Spleen (tissue), 7 donors: ENCODE measurements at regions not wholly inside any gene's neighbourhood (a gene's known extent, or its start where the extent isn't known, plus 50 kb on each side); places are given as distances from the start of the nearest gene placed in this dataset.

Source experiments
- CTCF ChIP-seq, 11 experiments: fragments of 200-600 bp in 7 of 11; fragments of 450-650 bp in 4 of 11; sonication (generic) in 4 of 11; IDR thresholded peaks in 8 of 11; conservative IDR thresholded peaks in 3 of 11; 1 replicate in 7 of 11; 2 replicates in 4 of 11; pipeline versions ENCODE4 v1.4.0 to v1.8.0; 2016 to 2021; ENCODE audit warnings: antibody characterized with exemption in 11 of 11, inconsistent platforms in 4 of 11, mild to moderate bottlenecking in 1 of 11
- POLR2A ChIP-seq, 3 donors: fragments of 450-650 bp; IDR thresholded peaks; one replicate each; pipeline ENCODE4 v1.5.1; 2017; ENCODE audit warnings: antibody characterized with exemption in 3 of 3, mild to moderate bottlenecking in 1 of 3
- POLR2AphosphoS5 ChIP-seq, 3 donors: sonication (generic); formaldehyde crosslinking; IDR thresholded peaks; one replicate each; pipeline ENCODE4 v1.5.1; 2017; ENCODE audit warnings: antibody characterized with exemption in 3 of 3
- donor health status: DM: no; HTN: no; CAD: no; lungs with moderate emphysema.
- donor health status: DM: no; HTN: no; CAD: no.
- donor health status: DM: no; HTN: no; CAD: no.

- TF ChIP-seq CTCF (IDR thresholded peaks at IDR 0.05 in 8 of 11, conservative IDR thresholded peaks at IDR 0.05 in 3 of 11) (no peak), POLR2A (IDR thresholded peaks at IDR 0.05) (no peak), POLR2AphosphoS5 (IDR thresholded peaks at IDR 0.05) (no peak)
These were observed 880.6 kb upstream of the C9orf72 start for GRCh38 chr9:28453918-28454317.
